H9 (cell line): ENCODE measurements at regions not wholly inside any gene's neighbourhood (a gene's known extent, or its start where the extent isn't known, plus 50 kb on each side); places are given as distances from the start of the nearest gene placed in this dataset.

Source experiments
- DNase-seq: peaks from one replicate; pipeline ENCODE4 v3.0.0-alpha.2; 2017
- H2AFZ ChIP-seq: one replicate; pipeline ENCODE4 v1.6.1; 2013; ENCODE audit warnings: mild to moderate bottlenecking, low read length, control low read depth, moderate library complexity
- H2AK5ac ChIP-seq: 2 replicates; pipeline ENCODE4 v1.6.1; 2013; ENCODE audit warnings: low read length, control low read depth, mixed read lengths; ENCODE audit not compliant: insufficient read length
- H2BK120ac ChIP-seq: one replicate; pipeline ENCODE4 v1.6.1; 2013; ENCODE audit warnings: low read depth, mild to moderate bottlenecking, low read length, control low read depth, inconsistent platforms; ENCODE audit not compliant: poor library complexity, severe bottlenecking
- H2BK12ac ChIP-seq: 2 replicates; pipeline ENCODE4 v1.6.1; 2013; ENCODE audit warnings: low read length, control low read depth, mixed read lengths, low read depth; ENCODE audit not compliant: insufficient read length
- H2BK15ac ChIP-seq: 2 replicates; pipeline ENCODE4 v1.6.1; 2013; ENCODE audit warnings: low read depth, low read length, control low read depth
- H2BK20ac ChIP-seq: one replicate; pipeline ENCODE4 v1.6.1; 2013; ENCODE audit warnings: low read depth, mild to moderate bottlenecking, low read length, control low read depth, inconsistent platforms; ENCODE audit not compliant: poor library complexity, severe bottlenecking
- H2BK5ac ChIP-seq: 2 replicates; pipeline ENCODE4 v1.6.1; 2013; ENCODE audit warnings: low read length, control low read depth, mixed read lengths; ENCODE audit not compliant: insufficient read length
- H3K14ac ChIP-seq: 2 replicates; pipeline ENCODE4 v1.6.1; 2013; ENCODE audit warnings: low read length, control low read depth; ENCODE audit not compliant: insufficient read depth
- H3K18ac ChIP-seq: 2 replicates; pipeline ENCODE4 v1.6.1; 2013; ENCODE audit warnings: low read depth, mild to moderate bottlenecking, mixed read lengths, low read length, control low read depth; ENCODE audit not compliant: insufficient read length
- H3K23ac ChIP-seq: 2 replicates; pipeline ENCODE4 v1.6.1; 2013; ENCODE audit warnings: low read length, control low read depth, mixed read lengths, low read depth; ENCODE audit not compliant: insufficient read length
- H3K23me2 ChIP-seq: 2 replicates; pipeline ENCODE4 v1.6.1; 2013; ENCODE audit warnings: low read depth, mild to moderate bottlenecking, mixed read lengths, low read length, control low read depth; ENCODE audit not compliant: insufficient read length, poor library complexity, severe bottlenecking
- H3K27ac ChIP-seq: 2 replicates; pipeline ENCODE4 v1.5.1; 2013; ENCODE audit warnings: low read length, control low read depth, mixed read lengths, low read depth; ENCODE audit not compliant: insufficient read length
- H3K27me3 ChIP-seq: 2 replicates; pipeline ENCODE4 v1.6.1; 2013; ENCODE audit warnings: low read length, control low read depth, inconsistent platforms; ENCODE audit not compliant: insufficient read depth
- H3K4ac ChIP-seq: 2 replicates; pipeline ENCODE4 v1.6.1; 2013; ENCODE audit warnings: low read depth, mild to moderate bottlenecking, control low read depth, inconsistent platforms, low read length, moderate library complexity
- H3K4me1 ChIP-seq: 2 replicates; pipeline ENCODE4 v1.6.1; 2013; ENCODE audit warnings: low read length, control low read depth, inconsistent platforms; ENCODE audit not compliant: insufficient read depth
- H3K4me2 ChIP-seq: 2 replicates; pipeline ENCODE4 v1.6.1; 2013; ENCODE audit warnings: low read length, control low read depth, mixed read lengths; ENCODE audit not compliant: insufficient read length, insufficient read depth
- H3K56ac ChIP-seq: 2 replicates; pipeline ENCODE4 v1.6.1; 2013; ENCODE audit warnings: low read depth, mild to moderate bottlenecking, mixed read lengths, low read length, control low read depth; ENCODE audit not compliant: insufficient read length
- H3K79me1 ChIP-seq: 2 replicates; pipeline ENCODE4 v1.6.1; 2013; ENCODE audit warnings: low read depth, mild to moderate bottlenecking, moderate library complexity, low read length, control low read depth, inconsistent platforms; ENCODE audit not compliant: insufficient read depth, poor library complexity, severe bottlenecking
- H3K79me2 ChIP-seq: 2 replicates; pipeline ENCODE4 v1.6.1; 2013; ENCODE audit warnings: low read length, control low read depth, inconsistent platforms; ENCODE audit not compliant: insufficient read depth
- H3K9ac ChIP-seq: 2 replicates; pipeline ENCODE4 v1.6.1; 2013; ENCODE audit warnings: low read length, control low read depth, mixed read lengths; ENCODE audit not compliant: insufficient read length; ENCODE audit errors: extremely low read depth
- H3K9me3 ChIP-seq: one replicate; pipeline ENCODE4 v1.6.1; 2013; ENCODE audit warnings: low read depth, low read length, inconsistent platforms; ENCODE audit not compliant: control insufficient read depth
- H3T11ph ChIP-seq: one replicate; pipeline ENCODE4 v1.6.1; 2013; ENCODE audit warnings: mild to moderate bottlenecking, low read length, control low read depth, inconsistent platforms
- H4K20me1 ChIP-seq: one replicate; pipeline ENCODE4 v1.6.1; 2013; ENCODE audit not compliant: control insufficient read depth, insufficient read length, insufficient read depth
- H4K5ac ChIP-seq: 2 replicates; pipeline ENCODE4 v1.6.1; 2013; ENCODE audit warnings: low read depth, mild to moderate bottlenecking, mixed read lengths, low read length, control low read depth; ENCODE audit not compliant: insufficient read length
- H4K8ac ChIP-seq: replicated peaks from 2 replicates; pipeline ENCODE4 v1.6.1; 2013; ENCODE audit warnings: low read length, control low read depth, mixed read lengths, low read depth; ENCODE audit not compliant: insufficient read length
- H4K91ac ChIP-seq: 2 replicates; pipeline ENCODE4 v1.6.1; 2013; ENCODE audit warnings: low read depth, mild to moderate bottlenecking, moderate library complexity, mixed read lengths, low read length, control low read depth; ENCODE audit not compliant: insufficient read length
- H3K27ac Mint-ChIP-seq, 3 experiments: 2 replicates in 2 of 3; 3 replicates in 1 of 3; pipeline ENCODE4 v1.8.0; 2020 to 2021; ENCODE audit warnings: mixed read lengths in 3 of 3, mild to moderate bottlenecking in 1 of 3, moderate library complexity in 1 of 3
- H3K27me3 Mint-ChIP-seq: 2 replicates; pipeline ENCODE4 v1.8.0; 2021; ENCODE audit warnings: low read depth, mild to moderate bottlenecking, moderate library complexity, mixed read lengths
- H3K36me3 Mint-ChIP-seq, 3 experiments: 2 replicates in 2 of 3; 3 replicates in 1 of 3; pipeline ENCODE4 v1.8.0; 2020 to 2021; ENCODE audit warnings: low read depth in 3 of 3, mixed read lengths in 3 of 3; ENCODE audit not compliant: insufficient read depth in 1 of 3
- H3K4me1 Mint-ChIP-seq, 2 experiments: 2 replicates each; pipeline ENCODE4 v1.8.0; 2020; ENCODE audit warnings: mixed read lengths in 2 of 2
- H3K4me3 Mint-ChIP-seq, 2 experiments: 2 replicates in 1 of 2; 3 replicates in 1 of 2; pipeline ENCODE4 v1.8.0; 2020 to 2021; ENCODE audit warnings: mild to moderate bottlenecking in 2 of 2, mixed read lengths in 2 of 2, moderate library complexity in 1 of 2
- H3K9me3 Mint-ChIP-seq, 2 experiments: 2 replicates in 1 of 2; 3 replicates in 1 of 2; pipeline ENCODE4 v1.8.0; 2020; ENCODE audit warnings: mild to moderate bottlenecking in 2 of 2, mixed read lengths in 2 of 2, moderate library complexity in 1 of 2
- CTCF ChIP-seq: fragments of 200-600 bp; sonication (generic); conservative IDR thresholded peaks from 3 replicates; pipeline ENCODE4 v1.8.0; 2021; ENCODE audit warnings: antibody characterized with exemption, mild to moderate bottlenecking
- WGBS: extraction: QIAGEN DNeasy Blood & Tissue Kit; methylation state at CpG from one replicate; pipeline ENCODE4 v1.1.7; 2013; ENCODE audit warnings: missing lambda C conversion rate, low lambda C conversion rate, mixed read lengths; ENCODE audit not compliant: insufficient read length; ENCODE audit errors: extremely low coverage; 5-methylcytosine and 5-hydroxymethylcytosine counted together

- Mint-ChIP-seq H3K4me3 (no peak overlapping the region), H3K27me3 (peaks cover 47% of the 10 kb centered on the region), H3K27ac (no peak overlapping the region), H3K9me3 (peaks cover 12 to 14% of the 10 kb centered on the region in 2 experiments), H3K36me3 (peaks cover 0 to 9% (median 4%) of the 10 kb centered on the region in 3 experiments; a peak in 3 of 7 replicates), H3K4me1 (peaks cover 1 to 2% of the 10 kb centered on the region in 2 experiments)
- H4K5ac ChIP-seq, result no peak overlapping the region
- H3K14ac ChIP-seq, result no peak overlapping the region
- H3K27me3 ChIP-seq, result no peaks in the 10 kb centered on the region
- H3K23ac ChIP-seq, result no peak overlapping the region
- no peaks in the 10 kb centered on the region for H3K79me2 ChIP-seq
- no peak overlapping the region for H2BK120ac ChIP-seq
- no CpG with 5 or more reads among the region's 1 CpG for WGBS
- H3K23me2 ChIP-seq, result no peaks in the 10 kb centered on the region
- H3K27ac ChIP-seq, result no peak overlapping the region
- no peak for TF ChIP-seq CTCF
- no peak overlapping the region for H3K56ac ChIP-seq
- no peak overlapping the region for H3K18ac ChIP-seq
- H2BK5ac ChIP-seq, result no peak overlapping the region
- no peak overlapping the region for H3T11ph ChIP-seq
- H2AK5ac ChIP-seq, result no peak overlapping the region
- no peak overlapping the region for H2BK12ac ChIP-seq
- no peak overlapping the region for H2BK20ac ChIP-seq
- H3K79me1 ChIP-seq, result no peaks in the 10 kb centered on the region
- no peak overlapping the region for H2BK15ac ChIP-seq
- no peak for DNase-seq
- H4K91ac ChIP-seq, result no peak overlapping the region
- no peak overlapping the region for H2AFZ ChIP-seq
- no peaks in the 10 kb centered on the region for H3K4me1 ChIP-seq
- no peak overlapping the region for H4K8ac ChIP-seq
- H3K4ac ChIP-seq, result no peak overlapping the region
- H3K4me2 ChIP-seq, result no peak overlapping the region
- no peak overlapping the region for H3K9ac ChIP-seq
- H3K9me3 ChIP-seq, result no peaks in the 10 kb centered on the region
- H4K20me1 ChIP-seq, result no peaks in the 10 kb centered on the region
Observed at GRCh38 chr16:54425068-54425467, 138.5 kb upstream of the IRX3 start.
